ENCODE measurements at regions not wholly inside any gene's neighbourhood (a gene's known extent, or its start where the extent isn't known, plus 50 kb on each side); places are given as distances from the start of the nearest gene placed in this dataset.

- TF ChIP-seq CTCF (IDR thresholded peaks at IDR 0.05) (no peak), POLR2A (IDR thresholded peaks at IDR 0.05) (no peak)
These were observed 77.1 kb upstream of the NAA35 start for GRCh38 chr9:85863875-85864274.

Data from tibial nerve (tissue), 3 donors.